Esophagus muscularis mucosa (tissue), 4 donors: ENCODE measurements at regions not wholly inside any gene's neighbourhood (a gene's known extent, or its start where the extent isn't known, plus 50 kb on each side); places are given as distances from the start of the nearest gene placed in this dataset.

Experiments
- DNase-seq: peaks from one replicate; pipeline ENCODE4 v3.0.0-alpha.2; 2017; ENCODE audit errors: extremely low spot score
- H3K27ac ChIP-seq, 4 donors: fragments of 200-600 bp; sonication (generic); replicated peaks in 1 of 4; 1 replicate in 3 of 4; 2 replicates in 1 of 4; pipeline ENCODE4 v1.5.1; 2016 to 2019; ENCODE audit warnings: mild to moderate bottlenecking in 1 of 4
- H3K27me3 ChIP-seq, 4 donors: fragments of 200-600 bp; sonication (generic); one replicate each; pipeline versions ENCODE4 v1.5.1 to v1.6.0; 2016 to 2019
- H3K36me3 ChIP-seq, 4 donors: fragments of 200-600 bp; sonication (generic); one replicate each; pipeline ENCODE4 v1.5.1; 2016 to 2019
- H3K4me1 ChIP-seq, 4 donors: fragments of 200-600 bp; sonication (generic); one replicate each; pipeline ENCODE4 v1.5.1; 2016 to 2019
- H3K4me3 ChIP-seq, 4 donors: fragments of 200-600 bp; sonication (generic); 1 replicate in 2 of 4; 2 replicates in 2 of 4; pipeline ENCODE4 v1.5.1; 2016 to 2019; ENCODE audit warnings: mild to moderate bottlenecking in 4 of 4, moderate library complexity in 1 of 4
- H3K9me3 ChIP-seq, 4 donors: fragments of 200-600 bp; sonication (generic); 1 replicate in 3 of 4; 2 replicates in 1 of 4; pipeline ENCODE4 v1.5.1; 2016 to 2019
- CTCF ChIP-seq, 3 experiments: fragments of 200-600 bp in 2 of 3; fragments of 450-650 bp in 1 of 3; sonication (generic) in 2 of 3; IDR thresholded peaks; one replicate each; pipeline ENCODE4 v1.5.1; 2017 to 2019; ENCODE audit warnings: antibody characterized with exemption in 3 of 3, mild to moderate bottlenecking in 2 of 3, moderate library complexity in 1 of 3
- EP300 ChIP-seq: sonication (generic); formaldehyde crosslinking; IDR thresholded peaks from one replicate; pipeline ENCODE4 v1.6.1; 2017; ENCODE audit warnings: antibody characterized with exemption
- POLR2A ChIP-seq: fragments of 450-650 bp; IDR thresholded peaks from one replicate; pipeline ENCODE4 v1.6.1; 2017; ENCODE audit warnings: antibody characterized with exemption, moderate library complexity, mild to moderate bottlenecking, low read depth
- POLR2AphosphoS5 ChIP-seq, 2 donors: sonication (generic); formaldehyde crosslinking; IDR thresholded peaks; one replicate each; pipeline ENCODE4 v1.6.1; 2017; ENCODE audit warnings: antibody characterized with exemption in 2 of 2
- WGBS: methylation state at CpG from one replicate; pipeline ENCODE4 v1.1.5; 2018; 5-methylcytosine and 5-hydroxymethylcytosine counted together
- intact Hi-C: fragments of 100-400 bp; cut with DNase I; formaldehyde crosslinking; loops from one replicate; pipeline ENCODE4 v1.15.1; 2023

- intact Hi-C loops, result no loop called here
- TF ChIP-seq POLR2AphosphoS5 (IDR thresholded peaks at IDR 0.05), result no peak
- no peak for TF ChIP-seq CTCF (IDR thresholded peaks at IDR 0.05)
- TF ChIP-seq POLR2A, result no peak
- TF ChIP-seq EP300, result no peak
- Histone ChIP-seq H3K27ac (no peak overlapping the region), H3K4me1 (no peaks in the 10 kb centered on the region), H3K36me3 (no peaks in the 10 kb centered on the region), H3K9me3 (peaks cover 0 to 6% (median 1%) of the 10 kb centered on the region in 4 donors), H3K27me3 (no peaks in the 10 kb centered on the region), H3K4me3 (no peak overlapping the region)
- WGBS, result 50% methylated on average over 1 of the region's 1 CpG
- no peak for DNase-seq
These were observed 336.6 kb upstream of the CWC22 start for GRCh38 chr2:180343528-180344345.

GRCh38 chr2:180337136-180337535, 330.0 kb upstream of the CWC22 start:
- DNase-seq, result no peak
- no peaks in the 10 kb centered on the region for H3K27me3 ChIP-seq
- H3K4me1 ChIP-seq, result no peaks in the 10 kb centered on the region
- intact Hi-C loops, result no loop called here
- peaks cover 0 to 26% (median 24%) of the 10 kb centered on the region in 4 donors for H3K9me3 ChIP-seq
- no peak for TF ChIP-seq CTCF (IDR thresholded peaks at IDR 0.05)
- TF ChIP-seq POLR2A, result no peak
- H3K36me3 ChIP-seq, result no peaks in the 10 kb centered on the region
- WGBS, result 82% methylated on average over 3 of the region's 3 CpGs
- no peak overlapping the region for H3K27ac ChIP-seq
- no peak overlapping the region for H3K4me3 ChIP-seq

- H3K4me3 ChIP-seq, result no peak overlapping the region
- H3K27me3 ChIP-seq, result no peaks in the 10 kb centered on the region
- no peak overlapping the region for H3K27ac ChIP-seq
- intact Hi-C loops, result no loop called here
- TF ChIP-seq POLR2A, result no peak
- no peak for TF ChIP-seq POLR2AphosphoS5 (IDR thresholded peaks at IDR 0.05)
- TF ChIP-seq EP300, result no peak
- no peak for TF ChIP-seq CTCF (IDR thresholded peaks at IDR 0.05)
- H3K36me3 ChIP-seq, result no peaks in the 10 kb centered on the region
- H3K4me1 ChIP-seq, result no peaks in the 10 kb centered on the region
- peaks cover 0 to 26% (median 24%) of the 10 kb centered on the region in 4 donors for H3K9me3 ChIP-seq
- no peak for DNase-seq
- 96% methylated on average over 2 of the region's 2 CpGs for WGBS
These were observed 329.5 kb upstream of the CWC22 start for GRCh38 chr2:180336550-180336949.

- DNase-seq, result no peak
- intact Hi-C loops, result no loop called here
- Histone ChIP-seq H3K36me3 (no peaks in the 10 kb centered on the region), H3K4me3 (no peak overlapping the region), H3K4me1 (no peaks in the 10 kb centered on the region), H3K9me3 (peaks cover 0 to 26% (median 24%) of the 10 kb centered on the region in 4 donors), H3K27ac (no peak overlapping the region), H3K27me3 (no peaks in the 10 kb centered on the region)
- WGBS, result 85% methylated on average over 3 of the region's 3 CpGs
- no peak for TF ChIP-seq CTCF (IDR thresholded peaks at IDR 0.05)
- no peak for TF ChIP-seq POLR2A
- TF ChIP-seq EP300, result no peak
- no peak for TF ChIP-seq POLR2AphosphoS5 (IDR thresholded peaks at IDR 0.05)
These were observed 327.4 kb upstream of the CWC22 start for GRCh38 chr2:180334514-180334913.
